HL-60 (cell line): ENCODE measurements at regions not wholly inside any gene's neighbourhood (a gene's known extent, or its start where the extent isn't known, plus 50 kb on each side); places are given as distances from the start of the nearest gene placed in this dataset.

Experiments used
- CTCF ChIP-seq: IDR thresholded peaks from one replicate; pipeline ENCODE4 v1.5.1; 2011; ENCODE audit warnings: low read length, control low read depth, inconsistent platforms; ENCODE audit not compliant: insufficient read depth
- GABPA ChIP-seq: IDR thresholded peaks from 2 replicates; pipeline ENCODE4 v1.6.1; 2012; ENCODE audit warnings: low read depth
- POLR2AphosphoS5 ChIP-seq: IDR thresholded peaks from 2 replicates; pipeline ENCODE4 v1.6.1; 2012; ENCODE audit warnings: low read depth

- no peak for TF ChIP-seq GABPA
- TF ChIP-seq CTCF: no peak
- TF ChIP-seq POLR2AphosphoS5: no peak
Observed at GRCh38 chr6:74891349-74891831, 314.5 kb downstream of the COL12A1 start.
